K562 (cell line): ENCODE measurements at regions not wholly inside any gene's neighbourhood (a gene's known extent, or its start where the extent isn't known, plus 50 kb on each side); places are given as distances from the start of the nearest gene placed in this dataset.

Experiments
- ATAC-seq: fragments of 200-7000 bp; cut with Tn5 transposase; 3 replicates; pipeline ENCODE4 v1.9.1; 2020; ENCODE audit warnings: moderate library complexity
- BruUV-seq: library from RNA; stranded (reverse); fragments of 400-500 nt; replicated peaks from 2 replicates; lab custom pipeline; 2021; lab: Mats Ljungman, UMichigan
- CTCF ChIA-PET: fragments of 300-600 bp; formaldehyde crosslinking; extraction: SDS; loops from one replicate; lab custom pipeline; 2021; ENCODE audit warnings: low intra/inter-chr PET ratio; lab: Yijun Ruan, JAX
- POLR2A ChIA-PET: fragments of 300-600, 350-650 bp; sonication (Branson Sonifier 250); formaldehyde crosslinking; extraction: SDS; loops from one replicate; lab custom pipeline; 2021; ENCODE audit warnings: antibody characterized with exemption, inconsistent platforms; lab: Yijun Ruan, JAX
- DNase-seq, 4 experiments: peaks; one replicate each; pipeline versions ENCODE4 v3.0.0 to v3.0.0-alpha.2; 2011 to 2018; ENCODE audit warnings: low spot score in 3 of 4, mixed read lengths in 3 of 4; ENCODE audit errors: extremely low read depth in 1 of 4
- FAIRE-seq: peaks from 2 replicates; lab custom pipeline; 2011; peaks lifted over from hg19 to GRCh38; lab: Jason Lieb, UNC
- H2AFZ ChIP-seq: 2 replicates; pipeline ENCODE4 v1.6.0; 2011; ENCODE audit warnings: low read depth, low read length, control low read depth, inconsistent platforms
- H3K27ac ChIP-seq: fragments of 200-600 bp; 3 replicates; pipeline ENCODE4 v1.8.0; 2011; ENCODE audit warnings: low read depth, mild to moderate bottlenecking, control low read depth, inconsistent platforms, low read length, moderate library complexity, mixed read lengths; ENCODE audit errors: extremely low read depth
- H3K27me3 ChIP-seq, 2 experiments: fragments of 300-600 bp in 1 of 2; 2 replicates in 1 of 2; 3 replicates in 1 of 2; pipeline versions ENCODE4 v1.6.0 to v1.8.0; 2011; ENCODE audit warnings: inconsistent platforms in 2 of 2, low read length in 2 of 2, mild to moderate bottlenecking in 1 of 2, mixed read lengths in 1 of 2, moderate library complexity in 1 of 2; ENCODE audit not compliant: control insufficient read depth in 2 of 2, insufficient read depth in 2 of 2
- H3K36me3 ChIP-seq: fragments of 300-600 bp; 3 replicates; pipeline ENCODE4 v1.8.0; 2011; ENCODE audit warnings: mild to moderate bottlenecking, low read length, inconsistent platforms; ENCODE audit not compliant: control insufficient read depth, insufficient read depth
- H3K4me1 ChIP-seq, 2 experiments: fragments of 200-600 bp in 1 of 2; replicated peaks in 1 of 2; 2 replicates in 1 of 2; 3 replicates in 1 of 2; pipeline versions ENCODE4 v1.5.1 to v1.8.0; 2011; ENCODE audit warnings: inconsistent platforms in 2 of 2, low read length in 2 of 2, mild to moderate bottlenecking in 1 of 2, mixed read lengths in 1 of 2, moderate library complexity in 1 of 2; ENCODE audit not compliant: control insufficient read depth in 2 of 2, insufficient read depth in 2 of 2
- H3K4me2 ChIP-seq: 2 replicates; pipeline ENCODE4 v1.6.1; 2011; ENCODE audit warnings: low read length, control low read depth, inconsistent platforms, mixed read lengths; ENCODE audit not compliant: insufficient read depth
- H3K4me3 ChIP-seq: fragments of 200-600 bp; sonication (generic), shearing (Covaris generic); 2 replicates; pipeline ENCODE4 v1.5.1; 2016; ENCODE audit warnings: control low read depth, inconsistent platforms
- H3K79me2 ChIP-seq: fragments of 200-600 bp; 3 replicates; pipeline ENCODE4 v1.8.0; 2011; ENCODE audit warnings: low read length, inconsistent platforms; ENCODE audit not compliant: control insufficient read depth, insufficient read depth
- H3K9ac ChIP-seq, 2 experiments: 2 replicates each; pipeline versions ENCODE4 v1.6.0 to v1.6.1; 2011; ENCODE audit warnings: low read depth in 2 of 2, low read length in 2 of 2, control low read depth in 1 of 2, inconsistent platforms in 1 of 2, mild to moderate bottlenecking in 1 of 2, mixed read lengths in 1 of 2; ENCODE audit not compliant: insufficient read depth in 1 of 2
- H3K9me1 ChIP-seq: one replicate; pipeline ENCODE4 v1.6.0; 2011; ENCODE audit warnings: inconsistent platforms, mild to moderate bottlenecking, low read length, moderate library complexity; ENCODE audit not compliant: control insufficient read depth, insufficient read depth
- H3K9me3 ChIP-seq: replicated peaks from 2 replicates; pipeline ENCODE4 v1.5.1; 2011; ENCODE audit warnings: low read depth, low read length, inconsistent platforms; ENCODE audit not compliant: control insufficient read depth, insufficient read depth
- H4K20me1 ChIP-seq: replicated peaks from 2 replicates; pipeline ENCODE4 v1.6.1; 2011; ENCODE audit warnings: low read length, inconsistent platforms, mixed read lengths; ENCODE audit not compliant: control insufficient read depth, insufficient read depth
- ARNT ChIP-seq, 2 experiments: fragments of 450-650 bp; IDR thresholded peaks; 2 replicates each; pipeline ENCODE4 v1.6.1; 2016; ENCODE audit warnings: mild to moderate bottlenecking in 1 of 2
- COPS2 ChIP-seq: fragments of 450-650 bp; conservative IDR thresholded peaks from 2 replicates; pipeline ENCODE4 v1.6.1; 2016; ENCODE audit warnings: mild to moderate bottlenecking, moderate library complexity
- ELF1 ChIP-seq: fragments of 200-800 bp; sonication (Bioruptor generic); IDR thresholded peaks from 2 replicates; pipeline ENCODE4 v1.6.1; 2016; ENCODE audit warnings: missing genetic modification characterization, missing compliant biosample characterization
- ETV1 ChIP-seq: fragments of 450-650 bp; conservative IDR thresholded peaks from 2 replicates; pipeline ENCODE4 v1.6.1; 2016; ENCODE audit warnings: missing genetic modification characterization, control low read depth, low read depth, missing compliant biosample characterization
- GTF2F1 ChIP-seq: IDR thresholded peaks from 2 replicates; pipeline ENCODE4 v1.6.1; 2011; ENCODE audit warnings: low read depth, low read length, improper control_type of control experiment
- IRF1 ChIP-seq: sonication (generic); formaldehyde crosslinking; IDR thresholded peaks from 2 replicates; pipeline ENCODE4 v1.8.0; 2022; ENCODE audit warnings: missing genetic modification reagents, mild to moderate bottlenecking, borderline replicate concordance
- LARP7 ChIP-seq: fragments of 450-650 bp; IDR thresholded peaks from 2 replicates; pipeline ENCODE4 v1.6.1; 2016
- MEF2D ChIP-seq: conservative IDR thresholded peaks from 2 replicates; pipeline ENCODE4 v1.6.1; 2016; ENCODE audit warnings: low read depth, missing genetic modification characterization, missing compliant biosample characterization
- NFE2L1 ChIP-seq: fragments of 450-650 bp; IDR thresholded peaks from 2 replicates; pipeline ENCODE4 v1.6.1; 2016; ENCODE audit warnings: missing genetic modification characterization, low read depth, mild to moderate bottlenecking, missing compliant biosample characterization, moderate library complexity, borderline replicate concordance
- RFX7 ChIP-seq: fragments of 250-450 bp; sonication (Bioruptor Pico); IDR thresholded peaks from 2 replicates; pipeline ENCODE4 v1.5.1; 2021; ENCODE audit warnings: mild to moderate bottlenecking
- SMAD3 ChIP-seq: fragments of 450-650 bp; formaldehyde crosslinking; conservative IDR thresholded peaks from 2 replicates; pipeline ENCODE4 v1.4.0; 2020; ENCODE audit warnings: mild to moderate bottlenecking
- SMARCB1 ChIP-seq: IDR thresholded peaks from 2 replicates; pipeline ENCODE4 v1.6.1; 2011; ENCODE audit warnings: improper control_type of control experiment, low read depth; ENCODE audit not compliant: insufficient read length
- ZBTB5 ChIP-seq: fragments of 450-650 bp; IDR thresholded peaks from 2 replicates; pipeline ENCODE4 v1.6.1; 2017; ENCODE audit warnings: antibody characterized with exemption
- ZNF445 ChIP-seq: fragments of 250-450 bp; sonication (Bioruptor Pico); IDR thresholded peaks from 2 replicates; pipeline ENCODE4 v1.4.0; 2020; ENCODE audit warnings: low read depth, mild to moderate bottlenecking, moderate library complexity
- ZNF717 ChIP-seq: fragments of 250-450 bp; sonication (Bioruptor Pico); IDR thresholded peaks from 2 replicates; pipeline ENCODE4 v1.5.0; 2021
- WGBS: fragments of 100-300 bp; shearing (Covaris generic); methylation state at CpG from one replicate; pipeline ENCODE4 v1.1.6; 2016; ENCODE audit warnings: low coverage, mixed read lengths; ENCODE audit not compliant: insufficient coverage; ENCODE audit errors: missing lambda C conversion rate; 5-methylcytosine and 5-hydroxymethylcytosine counted together
- in situ Hi-C: fragments of 300-500 bp; cut with MboI; formaldehyde crosslinking; loops from 4 replicates; pipeline ENCODE4 v1.15.0; 2018; ENCODE audit warnings: inconsistent platforms, mixed read lengths
- intact Hi-C: fragments of 100-400 bp; cut with micrococcal nuclease; formaldehyde crosslinking; loops from 2 replicates; pipeline ENCODE4 v1.14.2; 2022
- TF ChIP-seq, protein P1 (sequence below): fragments of 450-650 bp; IDR thresholded peaks from 2 replicates; pipeline ENCODE4 v1.6.1; 2016; ENCODE audit warnings: borderline replicate concordance

- no peak for TF ChIP-seq MEF2D
- TF ChIP-seq, all 486 proteins: peak for 0
Measured at GRCh38 chr1:4551706-4552105, 102.7 kb upstream of the AJAP1 start (continued).

GRCh38 chr1:4553761-4554160 lies 100.6 kb upstream of the AJAP1 start:
- POLR2A ChIA-PET, result interaction anchor here (0.7 kb wide), 1 partner anchor 299 kb away, joined by 4 read pairs; no protein-coding TSS in a partner anchor
- intact Hi-C loops, result no loop called here
- ATAC-seq (no peak), DNase-seq (no peak), FAIRE-seq (no peak)
- CTCF ChIA-PET, result no interaction called here
- Histone ChIP-seq H3K27ac (no peak overlapping the region), H4K20me1 (no peaks in the 10 kb centered on the region), H3K9me3 (no peaks in the 10 kb centered on the region), H3K4me2 (no peak overlapping the region), H3K36me3 (no peaks in the 10 kb centered on the region), H3K4me1 (no peaks in the 10 kb centered on the region), H3K9me1 (no peaks in the 10 kb centered on the region), H3K9ac (no peak overlapping the region), H3K79me2 (no peaks in the 10 kb centered on the region), H3K27me3 (no peaks in the 10 kb centered on the region), H2AFZ (no peak overlapping the region), H3K4me3 (no peak overlapping the region)
- 1% methylated on average over 4 of the region's 4 CpGs for WGBS
- TF ChIP-seq GTF2F1, result no peak
- no peak for TF ChIP-seq RFX7 (CRISPR knock-in tag)
- no peak for TF ChIP-seq LARP7
- no peak for TF ChIP-seq ZNF445
- TF ChIP-seq SMARCB1, result no peak
- TF ChIP-seq ZNF717 (CRISPR knock-in tag), result no peak
- TF ChIP-seq SMAD3 (CRISPR knock-in tag), result no peak
- TF ChIP-seq ELF1 (tag), result no peak
- no peak for TF ChIP-seq ETV1 (tag)
- no peak for TF ChIP-seq COPS2
- TF ChIP-seq, protein P1, sequence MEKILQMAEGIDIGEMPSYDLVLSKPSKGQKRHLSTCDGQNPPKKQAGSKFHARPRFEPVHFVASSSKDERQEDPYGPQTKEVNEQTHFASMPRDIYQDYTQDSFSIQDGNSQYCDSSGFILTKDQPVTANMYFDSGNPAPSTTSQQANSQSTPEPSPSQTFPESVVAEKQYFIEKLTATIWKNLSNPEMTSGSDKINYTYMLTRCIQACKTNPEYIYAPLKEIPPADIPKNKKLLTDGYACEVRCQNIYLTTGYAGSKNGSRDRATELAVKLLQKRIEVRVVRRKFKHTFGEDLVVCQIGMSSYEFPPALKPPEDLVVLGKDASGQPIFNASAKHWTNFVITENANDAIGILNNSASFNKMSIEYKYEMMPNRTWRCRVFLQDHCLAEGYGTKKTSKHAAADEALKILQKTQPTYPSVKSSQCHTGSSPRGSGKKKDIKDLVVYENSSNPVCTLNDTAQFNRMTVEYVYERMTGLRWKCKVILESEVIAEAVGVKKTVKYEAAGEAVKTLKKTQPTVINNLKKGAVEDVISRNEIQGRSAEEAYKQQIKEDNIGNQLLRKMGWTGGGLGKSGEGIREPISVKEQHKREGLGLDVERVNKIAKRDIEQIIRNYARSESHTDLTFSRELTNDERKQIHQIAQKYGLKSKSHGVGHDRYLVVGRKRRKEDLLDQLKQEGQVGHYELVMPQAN, result no peak
- no peak for TF ChIP-seq ARNT (IDR thresholded peaks at IDR 0.05)
- TF ChIP-seq NFE2L1 (tag), result no peak
- no peak for TF ChIP-seq IRF1
- TF ChIP-seq ZBTB5, result no peak
- no TSS peak for BruUV-seq
- in situ Hi-C loops, result no loop called here
